Breast epithelium (tissue), 4 donors: ENCODE measurements at regions not wholly inside any gene's neighbourhood (a gene's known extent, or its start where the extent isn't known, plus 50 kb on each side); places are given as distances from the start of the nearest gene placed in this dataset.

Experiments
- DNase-seq, 2 donors: peaks; one replicate each; pipeline ENCODE4 v3.0.0-alpha.2; 2019; ENCODE audit warnings: low spot score in 2 of 2
- H3K27ac ChIP-seq, 2 donors: fragments of 200-600 bp; sonication (generic) in 1 of 2; one replicate each; pipeline ENCODE4 v1.5.1; 2016 to 2019; ENCODE audit warnings: mild to moderate bottlenecking in 1 of 2
- H3K27me3 ChIP-seq, 2 donors: fragments of 200-600 bp; sonication (generic) in 1 of 2; one replicate each; pipeline versions ENCODE4 v1.5.1 to v1.6.0; 2017 to 2019; ENCODE audit warnings: control low read depth in 1 of 2, mild to moderate bottlenecking in 1 of 2
- H3K36me3 ChIP-seq: fragments of 200-600 bp; one replicate; pipeline ENCODE4 v1.5.1; 2019
- H3K4me1 ChIP-seq, 2 donors: fragments of 200-600 bp; sonication (generic); one replicate each; pipeline ENCODE4 v1.5.1; 2016 to 2019; ENCODE audit warnings: control low read depth in 1 of 2
- H3K4me3 ChIP-seq, 3 donors: fragments of 200-600 bp; sonication (generic); 1 replicate in 2 of 3; 2 replicates in 1 of 3; pipeline ENCODE4 v1.5.1; 2016 to 2019; ENCODE audit warnings: mild to moderate bottlenecking in 3 of 3, moderate library complexity in 2 of 3
- H3K9me3 ChIP-seq, 2 donors: fragments of 200-600 bp; sonication (generic) in 1 of 2; one replicate each; pipeline ENCODE4 v1.5.1; 2016 to 2019; ENCODE audit warnings: control low read depth in 1 of 2
- POLR2A ChIP-seq: fragments of 450-650 bp; IDR thresholded peaks from one replicate; pipeline ENCODE4 v1.6.1; 2016; ENCODE audit warnings: antibody characterized with exemption, mild to moderate bottlenecking, moderate library complexity
- POLR2AphosphoS5 ChIP-seq, 3 donors: sonication (generic); formaldehyde crosslinking; IDR thresholded peaks; one replicate each; pipeline ENCODE4 v1.6.1; 2017; ENCODE audit warnings: antibody characterized with exemption in 3 of 3
- intact Hi-C: fragments of 100-400 bp; cut with DNase I; formaldehyde crosslinking; loops from one replicate; pipeline ENCODE4 v1.15.1; 2023; ENCODE audit warnings: low total_unique reads
- TF ChIP-seq, protein P1 (sequence below), 3 donors: fragments of 450-650 bp; IDR thresholded peaks; one replicate each; pipeline ENCODE4 v1.5.1; 2016 to 2017; ENCODE audit warnings: antibody characterized with exemption in 3 of 3, mild to moderate bottlenecking in 3 of 3, moderate library complexity in 3 of 3

DNA sequence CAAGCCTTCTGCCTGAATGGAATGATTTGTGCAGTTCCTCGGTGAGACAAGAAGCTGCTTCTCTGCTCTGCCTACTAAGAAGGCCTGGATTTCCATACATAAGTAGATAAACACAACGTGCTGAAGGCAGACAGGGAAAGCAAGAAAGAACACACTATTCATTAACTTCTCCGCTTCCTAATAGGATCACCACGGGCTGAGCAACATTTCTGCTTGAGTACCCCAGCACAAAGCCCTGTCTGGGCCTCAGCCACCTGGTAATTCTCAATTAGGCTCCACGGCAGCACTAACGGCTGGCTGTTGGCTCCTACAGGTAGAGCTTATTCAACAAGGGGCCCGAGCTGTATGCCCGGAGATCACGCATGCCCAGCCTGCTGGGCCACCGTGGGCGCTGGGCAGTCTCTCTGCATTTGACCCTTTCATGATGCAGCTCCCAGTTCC lies 1156.6 kb downstream of the TBC1D22A start:
- intact Hi-C loops, result no loop called here
- Histone ChIP-seq H3K27ac (no peak overlapping the region), H3K9me3 (peaks cover 0 to 12% of the 10 kb centered on the region in 2 donors), H3K27me3 (no peaks in the 10 kb centered on the region), H3K4me1 (no peaks in the 10 kb centered on the region), H3K4me3 (no peak overlapping the region), H3K36me3 (no peaks in the 10 kb centered on the region)
- DNase-seq, result no peak
- TF ChIP-seq, protein P1, sequence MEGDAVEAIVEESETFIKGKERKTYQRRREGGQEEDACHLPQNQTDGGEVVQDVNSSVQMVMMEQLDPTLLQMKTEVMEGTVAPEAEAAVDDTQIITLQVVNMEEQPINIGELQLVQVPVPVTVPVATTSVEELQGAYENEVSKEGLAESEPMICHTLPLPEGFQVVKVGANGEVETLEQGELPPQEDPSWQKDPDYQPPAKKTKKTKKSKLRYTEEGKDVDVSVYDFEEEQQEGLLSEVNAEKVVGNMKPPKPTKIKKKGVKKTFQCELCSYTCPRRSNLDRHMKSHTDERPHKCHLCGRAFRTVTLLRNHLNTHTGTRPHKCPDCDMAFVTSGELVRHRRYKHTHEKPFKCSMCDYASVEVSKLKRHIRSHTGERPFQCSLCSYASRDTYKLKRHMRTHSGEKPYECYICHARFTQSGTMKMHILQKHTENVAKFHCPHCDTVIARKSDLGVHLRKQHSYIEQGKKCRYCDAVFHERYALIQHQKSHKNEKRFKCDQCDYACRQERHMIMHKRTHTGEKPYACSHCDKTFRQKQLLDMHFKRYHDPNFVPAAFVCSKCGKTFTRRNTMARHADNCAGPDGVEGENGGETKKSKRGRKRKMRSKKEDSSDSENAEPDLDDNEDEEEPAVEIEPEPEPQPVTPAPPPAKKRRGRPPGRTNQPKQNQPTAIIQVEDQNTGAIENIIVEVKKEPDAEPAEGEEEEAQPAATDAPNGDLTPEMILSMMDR (IDR thresholded peaks at IDR 0.05), result no peak
- no peak for TF ChIP-seq POLR2A

- H3K27me3 ChIP-seq, result no peaks in the 10 kb centered on the region
- peaks cover 0 to 6% of the 10 kb centered on the region in 2 donors for H3K9me3 ChIP-seq
- H3K36me3 ChIP-seq, result no peaks in the 10 kb centered on the region
- no peaks in the 10 kb centered on the region for H3K4me1 ChIP-seq
- no peak overlapping the region for H3K4me3 ChIP-seq
- H3K27ac ChIP-seq, result no peak overlapping the region
- intact Hi-C loops, result no loop called here
- DNase-seq, result no peak
- TF ChIP-seq POLR2A, result no peak
- TF ChIP-seq, protein P1 (IDR thresholded peaks at IDR 0.05), result no peak
- no peak for TF ChIP-seq POLR2AphosphoS5 (IDR thresholded peaks at IDR 0.05)
Observed at GRCh38 chr22:47918276-47918921, 1155.9 kb downstream of the TBC1D22A start.

DNA sequence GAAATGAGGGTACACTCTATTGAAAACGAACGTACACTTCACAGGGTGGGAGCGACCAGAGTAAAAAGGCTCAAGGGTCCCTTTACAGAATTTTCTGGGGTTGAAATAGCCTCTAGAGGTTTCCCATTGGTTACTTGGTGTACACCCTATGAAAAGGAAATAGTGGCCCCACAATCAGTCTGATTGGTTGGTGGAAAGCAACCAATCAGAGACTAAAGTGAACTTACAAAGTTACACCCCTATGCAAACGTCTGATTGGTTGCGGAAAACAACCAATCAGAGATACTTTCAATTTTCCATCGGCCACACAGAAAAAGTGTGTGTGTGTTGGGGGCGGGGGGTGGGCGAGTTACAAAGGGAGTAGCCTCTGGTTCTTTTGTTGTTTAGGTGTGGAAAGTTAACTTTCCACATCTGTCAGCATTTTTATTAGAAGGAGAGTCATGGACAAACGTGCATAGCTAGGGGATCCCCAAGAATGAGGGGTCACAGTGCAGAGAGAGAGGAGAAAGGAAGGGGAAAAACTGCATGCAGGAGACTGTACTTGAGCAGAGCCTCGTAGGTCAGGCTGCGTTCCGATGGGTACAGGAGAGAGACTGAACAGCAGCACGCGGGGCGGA lies 1152.1 kb downstream of the TBC1D22A start:
- intact Hi-C loops, result no loop called here
- Histone ChIP-seq H3K36me3 (no peaks in the 10 kb centered on the region), H3K4me3 (no peak overlapping the region), H3K9me3 (peaks cover 5 to 15% of the 10 kb centered on the region in 2 donors), H3K27ac (no peak overlapping the region), H3K4me1 (no peaks in the 10 kb centered on the region), H3K27me3 (no peaks in the 10 kb centered on the region)
- TF ChIP-seq POLR2AphosphoS5 (IDR thresholded peaks at IDR 0.05), result no peak
- TF ChIP-seq POLR2A, result no peak
- TF ChIP-seq, protein P1 (IDR thresholded peaks at IDR 0.05), result no peak
- no peak for DNase-seq

- H3K36me3 ChIP-seq, result peaks cover 3% of the 10 kb centered on the region
- no peaks in the 10 kb centered on the region for H3K4me1 ChIP-seq
- H3K4me3 ChIP-seq, result no peak overlapping the region
- TF ChIP-seq, protein P1 (IDR thresholded peaks at IDR 0.05), result no peak
- TF ChIP-seq POLR2A, result no peak
- no peak for TF ChIP-seq POLR2AphosphoS5 (IDR thresholded peaks at IDR 0.05)
- intact Hi-C loops, result no loop called here
- H3K9me3 ChIP-seq, result peaks cover 0 to 9% of the 10 kb centered on the region in 2 donors
- no peak for DNase-seq
- no peak overlapping the region for H3K27ac ChIP-seq
- no peaks in the 10 kb centered on the region for H3K27me3 ChIP-seq
Observed at GRCh38 chr22:47902646-47903180, 1140.3 kb downstream of the TBC1D22A start.

- no peaks in the 10 kb centered on the region for H3K27me3 ChIP-seq
- no peaks in the 10 kb centered on the region for H3K36me3 ChIP-seq
- H3K4me3 ChIP-seq, result no peak overlapping the region
- DNase-seq, result no peak
- no peaks in the 10 kb centered on the region for H3K4me1 ChIP-seq
- H3K9me3 ChIP-seq, result peaks cover 0 to 6% of the 10 kb centered on the region in 2 donors
- no peak overlapping the region for H3K27ac ChIP-seq
- TF ChIP-seq POLR2AphosphoS5 (IDR thresholded peaks at IDR 0.05) (no peak), POLR2A (no peak)
- TF ChIP-seq, protein P1 (IDR thresholded peaks at IDR 0.05), result no peak
- intact Hi-C loops, result no loop called here
Observed at GRCh38 chr22:47901911-47902310, 1139.5 kb downstream of the TBC1D22A start.
